Fibroblast of the aortic adventitia (primary cell): ENCODE measurements at regions not wholly inside any gene's neighbourhood (a gene's known extent, or its start where the extent isn't known, plus 50 kb on each side); places are given as distances from the start of the nearest gene placed in this dataset.

Experiments used
- DNase-seq: peaks from one replicate; pipeline ENCODE4 v3.0.0-alpha.2; 2010; ENCODE audit warnings: low read depth
- H3K4me3 ChIP-seq: 2 replicates; pipeline ENCODE4 v1.5.1; 2011; ENCODE audit warnings: low read depth, mild to moderate bottlenecking, control low read depth, low read length, moderate library complexity
- CTCF ChIP-seq: IDR thresholded peaks from 2 replicates; pipeline ENCODE4 v1.5.1; 2011; ENCODE audit warnings: mild to moderate bottlenecking, low read length, control low read depth, inconsistent platforms; ENCODE audit not compliant: insufficient read depth

- TF ChIP-seq CTCF = no peak
- DNase-seq = peak; percentile 93
- no peak overlapping the region for H3K4me3 ChIP-seq
Measured at GRCh38 chr3:70824773-70825172, 512.3 kb upstream of the MDFIC2 start.

DNA sequence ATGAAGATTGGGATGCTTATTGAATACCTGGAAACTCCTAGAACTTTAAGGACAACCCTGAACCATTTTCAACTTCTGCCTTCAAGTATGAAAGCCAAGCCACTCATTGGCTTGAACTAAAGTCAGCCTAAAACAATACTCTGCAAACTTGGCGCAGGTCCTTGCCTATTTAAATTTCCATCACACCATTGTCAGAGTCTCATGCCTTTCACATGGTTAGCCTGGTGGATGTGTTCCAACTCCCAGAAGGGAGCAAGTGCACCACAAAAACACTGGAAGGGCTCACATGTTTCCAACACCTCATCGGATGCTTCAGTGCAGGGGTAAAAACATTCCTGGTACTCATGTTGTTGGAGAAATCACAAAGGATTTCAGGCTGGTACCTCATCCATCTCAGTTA, 511.6 kb upstream of the MDFIC2 start:
- no peak for TF ChIP-seq CTCF
- peak; percentile 97 for DNase-seq
- no peak overlapping the region for H3K4me3 ChIP-seq

GRCh38 chr3:70823622-70824021, 511.2 kb upstream of the MDFIC2 start:
- TF ChIP-seq CTCF = no peak

DNA sequence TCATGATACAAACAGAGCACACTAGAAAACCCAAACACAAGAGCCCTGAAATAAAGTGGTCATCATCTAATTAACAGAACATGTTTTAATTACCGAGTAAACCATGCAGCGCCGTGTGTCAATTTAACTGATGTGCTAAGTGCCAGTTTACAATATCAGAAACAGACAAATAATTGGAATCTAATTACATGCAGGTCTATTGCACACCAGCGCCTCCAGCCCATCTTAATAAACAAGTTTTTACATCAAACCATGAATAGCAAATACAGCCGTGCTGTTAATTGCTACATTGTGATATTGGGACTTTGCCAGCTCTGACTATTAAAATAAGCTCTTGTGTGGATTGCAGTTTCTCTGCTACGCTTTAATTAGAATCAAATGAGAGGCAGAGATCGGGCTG, 510.2 kb upstream of the MDFIC2 start:
- no peak for TF ChIP-seq CTCF
- no peak overlapping the region for H3K4me3 ChIP-seq
- no peak for DNase-seq

More at GRCh38 chr3:70823622-70824021, 511.2 kb upstream of the MDFIC2 start:
- DNase-seq = no peak
- no peak overlapping the region for H3K4me3 ChIP-seq

DNA sequence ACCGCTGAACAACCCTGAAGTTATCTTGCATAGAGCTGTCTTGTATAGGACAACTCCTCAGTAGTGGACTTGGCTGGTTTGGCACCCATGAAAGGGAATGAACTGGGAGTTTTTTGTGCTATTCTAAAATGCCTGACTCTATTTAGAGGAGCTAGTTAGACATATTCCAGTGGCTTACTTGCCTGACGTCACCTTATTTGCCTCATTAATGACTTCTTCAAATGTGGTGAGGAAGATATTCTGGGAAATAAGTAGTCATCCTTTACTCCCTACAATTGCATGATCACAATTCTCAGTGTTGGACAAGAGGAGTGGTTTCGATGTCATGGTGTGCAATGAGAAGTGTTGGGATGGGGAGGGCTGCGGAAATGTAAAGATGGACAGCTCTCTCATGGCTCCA, 509.2 kb upstream of the MDFIC2 start:
- no peak for DNase-seq
- TF ChIP-seq CTCF = no peak
- no peak overlapping the region for H3K4me3 ChIP-seq

GRCh38 chr3:70820397-70820796, 508.0 kb upstream of the MDFIC2 start:
- no peak for TF ChIP-seq CTCF
- no peak overlapping the region for H3K4me3 ChIP-seq
- no peak for DNase-seq

- TF ChIP-seq CTCF = no peak
Measured at GRCh38 chr3:70818145-70818544, 505.7 kb upstream of the MDFIC2 start.

More at GRCh38 chr3:70818145-70818544, 505.7 kb upstream of the MDFIC2 start:
- DNase-seq = no peak
- H3K4me3 ChIP-seq = no peak overlapping the region
